GM21423 (cell line): ENCODE measurements at regions not wholly inside any gene's neighbourhood (a gene's known extent, or its start where the extent isn't known, plus 50 kb on each side); places are given as distances from the start of the nearest gene placed in this dataset.

Experiments used
- ATAC-seq: cut with Tn5 transposase; IDR thresholded peaks from one replicate; pipeline ENCODE4 v1.9.1; 2021; ENCODE audit warnings: mild to moderate bottlenecking, moderate library complexity; ENCODE audit not compliant: unreplicated experiment

DNA sequence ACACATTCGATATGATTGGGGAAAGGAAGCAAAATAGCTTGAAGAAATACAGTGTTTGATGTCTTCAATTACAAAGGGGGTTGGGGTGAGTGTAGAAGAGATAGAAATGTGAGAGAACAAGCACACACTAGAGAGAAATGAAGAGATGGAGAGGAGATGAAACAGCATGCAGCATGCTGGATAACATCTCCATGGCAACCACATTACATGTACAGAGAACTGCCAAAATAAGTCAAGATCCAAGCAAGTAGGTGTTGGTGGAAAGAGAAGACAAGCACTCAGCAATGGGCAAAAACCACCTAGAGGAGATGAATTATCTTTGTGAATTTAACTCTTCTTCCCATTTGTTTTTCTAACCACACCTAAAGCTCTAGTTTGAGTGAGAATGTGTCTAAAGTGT is 289.8 kb downstream of the GRIN2B start:
- no peak for ATAC-seq

DNA sequence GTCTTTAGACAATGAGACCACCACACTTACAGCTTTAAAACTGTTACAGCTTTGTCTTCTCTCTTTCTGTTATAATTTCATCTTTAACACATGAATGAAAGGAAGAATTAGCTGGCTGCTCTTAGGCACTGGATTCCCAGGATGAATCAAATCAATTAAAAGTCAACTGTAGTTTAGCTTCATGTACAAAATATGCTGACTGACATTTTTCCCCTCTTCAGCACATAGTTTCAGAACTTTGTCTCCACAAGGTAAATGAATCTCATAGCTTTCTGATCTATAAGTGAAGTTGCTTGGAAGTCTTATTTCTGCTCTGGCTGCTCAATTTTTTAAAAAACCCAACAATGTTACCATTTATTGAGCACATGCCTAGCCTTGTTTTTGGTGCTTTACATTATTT is 293.8 kb downstream of the GRIN2B start:
- ATAC-seq = no peak

DNA sequence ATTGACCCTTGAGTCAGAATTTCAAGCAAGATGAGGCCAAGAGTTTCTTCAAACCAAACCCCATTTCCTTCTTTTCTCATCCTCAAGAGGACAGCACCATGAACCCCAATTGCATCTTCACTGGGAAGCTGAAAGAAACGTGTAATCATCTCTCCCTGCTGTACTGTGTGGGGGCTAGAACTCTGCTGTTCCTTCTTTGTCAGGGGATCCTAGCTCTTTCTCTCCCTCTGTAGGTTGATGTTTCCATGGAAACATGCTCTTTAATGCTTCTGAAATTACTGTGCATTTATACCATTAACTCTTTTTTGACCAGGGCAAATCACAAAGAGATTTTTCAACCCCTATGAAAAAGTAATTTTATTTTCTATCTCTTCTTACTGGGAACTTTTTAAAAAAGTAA is 295.1 kb downstream of the GRIN2B start:
- ATAC-seq = no peak

DNA sequence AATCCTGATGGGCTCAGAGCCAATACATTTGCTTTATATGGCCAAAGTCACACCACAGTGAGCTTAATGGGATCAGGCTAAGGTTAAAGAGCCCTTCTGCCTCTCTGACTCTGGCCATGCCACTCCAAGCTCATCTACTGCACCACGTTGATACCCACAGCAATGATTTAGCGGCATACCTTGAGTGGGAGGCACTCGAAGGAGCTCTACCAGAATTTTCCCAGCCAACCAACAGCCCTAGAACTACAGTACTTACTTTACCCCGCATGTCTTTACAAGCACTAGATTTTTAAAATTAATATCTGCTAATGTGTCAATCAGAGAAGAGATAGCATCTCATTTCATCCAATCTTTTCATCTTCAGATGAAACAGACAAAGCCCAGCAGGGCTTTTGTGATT is 300.5 kb downstream of the GRIN2B start:
- ATAC-seq = no peak

DNA sequence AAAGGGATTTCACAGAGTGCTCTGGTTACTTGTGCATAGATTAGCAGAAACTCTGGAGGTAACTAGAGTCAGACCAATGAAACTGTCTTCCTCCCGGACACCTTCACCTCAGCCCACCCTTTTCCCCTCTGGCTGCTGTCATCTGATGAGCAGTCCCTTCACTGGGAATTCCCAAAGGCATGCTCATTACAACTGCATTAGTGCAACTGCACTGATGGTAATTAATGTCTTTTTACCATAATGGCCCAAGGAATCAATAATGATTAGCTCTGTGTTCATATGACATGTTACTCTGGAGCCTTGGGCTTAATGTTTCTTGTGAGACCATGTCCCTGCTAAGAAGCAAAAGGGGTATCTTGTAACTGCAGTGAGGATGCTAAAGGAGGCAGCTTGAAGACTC is 304.5 kb downstream of the GRIN2B start:
- ATAC-seq = no peak

DNA sequence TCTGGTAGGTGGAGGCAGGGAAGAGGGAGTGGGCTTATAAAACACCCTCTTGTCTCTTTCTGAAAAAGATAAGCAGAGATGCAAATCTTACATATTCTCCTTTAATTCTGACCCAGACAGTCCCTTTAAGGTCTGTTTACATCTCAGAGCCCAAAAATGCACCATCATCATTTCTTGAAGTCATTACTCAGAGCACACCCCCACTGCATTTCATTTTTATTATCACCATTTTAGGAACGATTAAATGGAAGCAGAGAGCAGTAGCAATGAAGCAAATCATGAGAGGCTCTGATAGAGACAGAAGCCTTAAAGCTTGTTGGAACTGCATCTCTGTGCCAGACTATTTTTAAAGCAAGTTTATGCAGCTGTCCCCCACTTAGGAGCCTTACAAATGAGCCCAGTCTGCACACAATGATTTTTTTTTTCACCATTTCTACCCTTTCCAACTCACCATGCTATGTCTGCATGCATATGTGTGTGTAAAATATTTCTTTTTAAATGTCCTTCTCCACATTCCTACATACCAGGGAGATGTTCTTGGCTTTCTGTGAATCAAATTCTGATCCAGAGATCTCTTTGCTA is 311.0 kb downstream of the GRIN2B start:
- no peak for ATAC-seq

DNA sequence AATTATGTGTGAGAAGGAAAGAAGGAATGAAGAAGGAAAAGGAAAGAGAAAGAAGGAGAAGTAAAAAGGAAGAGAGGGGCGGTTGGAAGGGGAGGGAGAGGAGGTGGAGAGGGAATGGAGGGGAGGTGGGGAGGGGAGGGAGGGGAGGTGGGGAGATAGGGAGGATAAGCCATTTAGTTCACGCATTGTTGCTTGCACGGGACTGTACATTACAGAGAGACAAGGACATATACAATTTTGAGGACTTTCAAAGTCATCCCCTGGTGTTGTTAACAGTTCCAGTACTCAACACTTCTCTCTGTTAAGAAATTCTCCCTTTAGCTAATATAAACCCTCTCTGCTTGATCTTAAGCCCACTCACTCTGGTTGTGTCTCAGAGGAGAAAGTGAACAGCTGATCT is 312.5 kb downstream of the GRIN2B start:
- no peak for ATAC-seq

DNA sequence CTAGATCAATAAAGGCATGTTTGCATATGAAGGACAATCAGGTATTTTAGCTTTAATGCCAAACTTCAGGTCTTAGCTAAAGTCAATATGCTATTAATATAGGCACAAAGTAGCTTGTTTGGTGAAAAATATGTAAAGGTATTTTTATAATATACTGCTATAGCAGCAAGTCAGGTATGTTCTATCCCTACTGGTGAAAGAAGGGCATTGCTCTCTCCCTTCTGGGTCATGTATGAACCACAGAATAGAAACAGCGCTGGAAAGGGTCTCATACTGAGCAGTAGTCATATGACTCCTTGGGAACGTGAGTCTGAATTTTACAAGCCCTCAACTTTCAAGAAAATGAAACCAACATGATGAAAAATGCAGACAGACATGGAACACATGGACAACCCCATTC is 314.6 kb downstream of the GRIN2B start:
- ATAC-seq = no peak

DNA sequence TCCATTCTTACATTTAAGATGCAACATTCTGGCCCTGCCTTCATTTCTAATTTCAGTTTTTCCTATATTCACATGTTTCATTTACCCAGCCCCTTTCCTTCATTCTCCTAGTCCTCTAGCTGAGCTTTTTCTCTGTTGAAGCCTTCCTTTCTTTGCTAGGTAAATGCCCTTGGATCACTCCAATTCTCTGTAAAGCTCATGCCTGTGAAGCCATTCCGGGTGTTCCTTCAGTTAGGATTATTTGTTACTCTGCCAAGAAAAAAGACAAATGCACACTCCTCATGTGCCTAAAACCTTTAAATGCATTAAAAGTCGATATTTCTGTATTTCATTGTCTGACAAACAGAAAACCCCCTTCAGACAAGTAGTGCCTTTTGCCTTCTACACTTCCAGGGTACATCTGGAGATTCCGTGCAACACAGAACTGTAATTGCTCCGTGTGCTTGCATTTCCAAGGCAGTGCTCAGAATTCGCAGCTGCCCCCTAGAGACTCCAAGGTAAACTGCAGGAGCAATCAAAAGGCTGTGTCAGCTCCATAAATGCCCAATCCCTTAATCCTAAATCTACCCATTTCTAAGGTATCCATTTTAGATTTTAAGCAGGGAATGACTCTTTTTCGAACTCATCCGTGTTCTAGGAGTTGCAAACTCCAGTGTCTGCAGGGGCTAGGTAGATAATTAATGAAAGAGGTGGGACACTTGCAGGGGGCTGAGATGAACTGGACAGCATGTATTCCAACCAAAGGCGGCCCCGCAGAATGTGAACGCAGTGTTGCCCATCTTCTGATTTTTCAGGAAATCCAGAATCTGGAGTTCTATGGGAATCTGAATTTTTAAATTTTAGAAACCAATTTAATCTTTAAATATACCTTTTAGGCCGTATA is 320.2 kb downstream of the GRIN2B start:
- ATAC-seq = no peak

DNA sequence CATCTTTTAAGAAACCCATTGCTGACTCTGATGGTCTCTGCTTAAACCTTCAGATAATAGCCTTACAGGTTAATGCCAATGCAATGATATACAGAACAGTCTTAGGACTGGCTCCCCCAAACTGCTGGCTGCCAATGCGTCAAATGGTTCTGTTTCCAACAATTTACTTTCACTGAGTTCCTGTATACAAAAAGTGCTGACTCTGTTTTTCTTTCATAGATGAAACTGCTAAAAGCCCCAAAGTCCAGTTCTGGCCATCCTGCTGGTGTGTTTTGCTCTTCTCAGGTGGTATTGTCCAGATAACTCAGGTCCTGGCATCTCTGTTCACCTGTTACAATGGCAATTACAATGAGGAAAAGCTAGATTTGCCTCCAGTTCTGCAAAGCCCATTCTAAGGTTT is 326.9 kb downstream of the GRIN2B start:
- no peak for ATAC-seq

DNA sequence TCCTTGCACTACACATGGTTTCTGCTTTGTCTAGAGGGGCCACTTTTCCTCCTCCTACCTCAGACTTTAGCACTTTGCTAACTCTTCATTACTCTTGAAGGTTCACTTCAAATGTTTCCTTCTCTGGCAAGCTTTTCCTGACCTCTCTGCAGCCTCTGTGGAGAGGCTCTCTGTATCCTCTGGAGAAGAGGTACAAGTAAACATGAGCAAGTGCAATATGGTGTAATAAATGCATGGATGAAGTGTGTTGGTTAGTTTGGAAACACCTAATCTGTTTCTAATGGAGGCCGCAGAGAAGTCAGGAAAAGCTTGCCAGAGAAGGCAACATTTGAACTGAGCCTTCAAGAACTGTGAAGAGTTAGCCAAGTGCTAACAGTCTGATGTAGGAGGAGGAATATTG is 329.3 kb downstream of the GRIN2B start:
- ATAC-seq = no peak

DNA sequence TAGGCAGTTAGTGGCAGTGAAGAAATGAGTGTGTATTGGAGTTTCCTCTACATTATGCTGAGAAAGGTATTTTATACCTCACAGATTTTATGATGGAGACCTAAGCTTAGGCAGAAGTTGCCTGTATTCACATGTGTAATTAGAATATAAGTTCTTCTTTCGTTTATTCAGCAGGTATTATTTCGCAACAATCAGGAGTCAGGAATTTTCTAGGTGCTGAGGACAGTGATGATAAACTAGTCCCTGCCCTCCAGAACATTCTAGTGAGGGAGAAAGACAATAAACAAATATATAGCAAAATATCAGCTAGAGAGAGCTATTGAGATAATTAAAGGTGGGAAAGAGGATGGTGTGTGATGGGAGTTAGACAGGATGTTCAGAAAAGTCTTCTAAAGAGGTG is 345.7 kb downstream of the GRIN2B start:
- no peak for ATAC-seq

DNA sequence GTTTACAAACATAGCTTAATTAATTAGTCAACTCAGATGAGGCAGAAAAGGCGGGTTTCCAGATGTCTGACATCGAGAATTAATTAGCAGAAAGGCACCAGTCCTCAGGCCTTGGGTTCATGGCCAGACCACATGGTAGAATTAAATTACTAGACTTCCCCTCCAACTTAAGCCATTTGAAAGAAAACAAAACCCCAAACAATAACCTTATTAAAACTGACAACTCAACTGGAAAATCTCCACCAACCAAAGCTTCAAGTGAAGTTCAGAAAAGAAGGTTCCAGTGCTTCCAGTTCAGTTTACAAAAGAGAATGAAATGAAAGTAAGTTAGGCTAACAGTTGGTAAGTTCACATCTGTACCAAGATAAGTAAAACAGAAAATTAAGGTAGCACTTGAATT is 349.5 kb downstream of the GRIN2B start:
- no peak for ATAC-seq

DNA sequence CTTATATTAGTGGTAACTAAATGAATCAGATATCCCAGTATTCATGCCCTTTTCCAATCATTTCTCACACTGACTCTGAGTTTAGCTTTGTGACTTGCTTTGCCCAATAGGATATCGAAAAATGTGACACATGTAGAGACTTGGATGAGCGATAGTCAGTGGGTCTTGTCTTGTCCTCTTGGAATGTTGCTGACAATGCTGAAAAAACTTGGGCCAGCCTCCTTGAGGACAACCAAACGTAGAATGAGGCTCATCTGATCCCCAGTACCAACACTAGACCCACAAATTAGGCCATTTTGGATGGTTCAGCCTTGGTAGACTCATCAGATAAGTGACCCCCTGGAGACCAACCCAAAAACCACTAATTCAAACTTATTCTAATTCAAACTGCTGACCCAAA is 351.0 kb downstream of the GRIN2B start:
- no peak for ATAC-seq

DNA sequence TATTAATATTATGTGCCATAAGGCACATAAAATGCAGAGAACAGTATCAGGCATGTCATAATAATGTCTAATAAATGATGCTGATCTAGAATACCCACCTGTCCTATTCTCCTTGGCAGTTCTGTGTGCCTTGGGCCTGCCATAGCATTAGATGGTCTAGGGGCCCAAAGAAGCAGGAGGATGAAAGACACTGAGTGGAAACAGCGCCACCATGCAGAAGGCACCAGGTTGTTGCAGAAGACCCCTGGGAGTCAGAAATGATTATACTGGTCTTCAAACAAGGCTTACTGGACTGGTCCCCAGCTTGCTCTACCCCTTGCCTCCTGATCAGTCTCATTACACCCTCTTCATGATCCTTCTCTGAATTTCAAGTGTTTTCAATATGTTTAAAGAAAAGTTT is 353.3 kb downstream of the GRIN2B start:
- no peak for ATAC-seq

DNA sequence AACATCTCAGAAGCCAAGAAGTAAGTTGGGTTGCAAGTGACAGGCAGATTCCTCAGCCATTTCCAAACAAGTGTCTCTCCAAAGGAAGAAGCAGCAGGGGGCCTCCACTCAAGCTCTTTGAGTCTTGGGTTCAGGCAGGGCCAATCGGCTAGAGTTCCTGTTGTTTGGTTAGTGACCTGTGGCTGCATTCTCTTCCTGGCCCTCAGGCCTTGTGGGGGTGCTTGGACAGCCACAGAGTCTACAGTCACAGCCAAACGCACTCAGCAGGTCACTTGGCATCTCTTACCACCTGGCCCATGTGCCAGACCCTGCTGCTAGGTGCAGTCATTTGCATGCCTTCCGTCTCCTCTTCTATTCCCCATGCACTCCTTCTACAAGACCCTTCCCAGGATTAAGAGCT is 353.9 kb downstream of the GRIN2B start:
- no peak for ATAC-seq

DNA sequence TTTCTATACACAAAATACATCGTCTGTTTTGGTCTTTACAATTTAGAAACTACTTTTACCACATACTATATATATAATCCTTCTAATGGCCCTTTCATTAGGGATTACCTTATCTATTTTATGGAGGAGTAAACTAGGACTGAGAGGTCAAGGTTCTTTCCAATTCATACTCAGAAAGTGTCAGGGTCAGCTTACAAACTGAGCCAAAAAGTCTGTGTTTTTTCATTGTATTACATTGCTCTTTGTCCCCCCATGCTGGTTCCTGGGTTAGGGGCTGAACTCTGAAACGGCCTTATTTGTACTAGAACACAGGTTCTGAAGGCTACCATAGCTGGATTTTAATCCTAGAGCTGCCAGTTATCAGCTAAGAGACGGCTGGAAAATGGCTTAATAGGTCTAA is 368.1 kb downstream of the GRIN2B start:
- no peak for ATAC-seq

DNA sequence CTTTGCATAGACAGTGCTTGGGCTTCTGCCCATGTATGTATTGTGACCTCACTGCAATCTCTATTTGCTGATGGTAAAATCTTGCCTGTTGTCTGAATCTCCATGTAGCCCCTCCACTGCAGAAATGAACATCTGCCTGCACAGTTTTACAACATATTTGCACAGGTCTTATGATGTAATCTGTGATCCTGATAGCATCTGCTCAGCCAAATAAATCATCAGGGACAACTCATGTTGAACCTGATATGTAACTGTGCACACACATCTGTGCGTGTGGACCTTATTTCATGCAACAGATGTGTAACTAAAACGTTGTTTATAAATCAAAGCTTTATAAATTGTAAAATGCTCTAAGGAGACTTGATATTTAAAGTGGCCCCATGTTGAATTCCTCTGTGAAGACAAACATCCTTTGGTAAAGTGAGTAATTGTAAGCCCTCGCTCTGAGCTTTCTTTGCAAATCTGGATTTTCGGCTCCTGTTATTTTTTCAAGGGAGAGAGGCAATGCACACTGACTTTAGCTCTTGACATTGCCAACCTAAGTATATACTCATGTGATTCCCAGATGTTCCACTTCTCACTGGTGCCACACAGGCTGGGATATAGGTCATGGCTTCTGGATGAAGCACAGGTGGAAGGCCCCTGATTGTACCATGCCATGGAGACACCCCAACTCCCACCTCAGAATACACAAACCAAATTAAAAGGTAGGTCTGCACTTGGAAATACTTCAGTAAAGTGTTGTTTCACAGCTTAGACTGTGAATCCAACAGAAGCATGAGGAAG is 371.3 kb downstream of the GRIN2B start:
- no peak for ATAC-seq

DNA sequence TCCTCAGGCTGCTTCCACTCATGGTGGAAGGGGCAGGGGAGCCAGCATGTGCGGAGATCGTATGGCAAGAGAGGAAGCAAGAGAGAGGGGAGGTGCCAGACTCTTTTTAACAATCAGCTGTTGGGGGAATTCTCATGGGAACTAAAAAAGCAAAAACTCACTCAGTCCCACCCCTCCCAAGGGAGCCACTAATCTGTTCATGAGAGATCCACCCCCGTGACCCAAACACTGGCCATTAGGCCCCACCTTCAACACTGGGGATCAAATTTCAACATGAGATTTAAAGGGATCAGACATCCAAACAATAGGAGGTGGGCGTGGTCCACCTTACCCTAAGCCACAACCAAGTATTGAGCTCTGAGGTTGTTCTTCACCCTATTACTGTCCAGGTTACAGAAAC is 375.1 kb downstream of the GRIN2B start:
- no peak for ATAC-seq

DNA sequence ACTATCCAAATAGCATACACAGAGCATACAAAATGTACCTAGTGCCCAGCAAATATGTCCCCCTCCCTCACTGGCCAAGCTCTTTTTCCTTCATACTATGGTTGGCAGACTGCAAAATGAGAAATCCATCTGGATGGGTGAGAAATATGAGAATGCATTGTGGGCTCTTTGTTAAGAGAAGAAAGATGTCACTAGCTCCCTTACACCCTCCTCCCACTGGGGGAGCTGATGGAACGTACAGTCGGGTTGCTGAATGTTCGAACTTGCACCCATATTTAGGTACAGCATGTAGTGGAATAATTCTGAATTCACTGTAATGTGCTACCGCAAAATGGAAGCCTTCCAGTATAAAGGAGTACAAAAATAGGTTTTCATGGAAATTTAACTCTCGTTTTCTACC is 377.4 kb downstream of the GRIN2B start:
- no peak for ATAC-seq

DNA sequence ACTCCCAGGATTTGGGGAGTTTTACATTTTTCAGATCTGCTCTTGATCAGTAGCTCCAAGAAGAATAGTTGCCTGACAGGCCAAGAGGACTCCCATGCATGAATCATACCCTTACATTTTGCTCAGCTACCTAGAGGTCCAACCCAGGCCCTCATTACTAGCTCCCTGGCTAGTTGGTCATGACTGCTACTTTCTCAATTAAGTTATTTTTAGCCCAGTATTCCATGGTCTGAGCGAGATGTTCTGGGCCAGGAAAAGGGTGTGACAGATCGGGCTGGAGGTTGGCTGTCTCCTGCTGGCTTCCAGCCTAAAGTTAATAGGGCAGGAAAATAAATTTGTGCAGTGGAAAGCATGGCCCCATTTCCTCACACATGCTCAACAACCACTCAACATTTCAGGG is 379.2 kb downstream of the GRIN2B start:
- ATAC-seq = no peak

DNA sequence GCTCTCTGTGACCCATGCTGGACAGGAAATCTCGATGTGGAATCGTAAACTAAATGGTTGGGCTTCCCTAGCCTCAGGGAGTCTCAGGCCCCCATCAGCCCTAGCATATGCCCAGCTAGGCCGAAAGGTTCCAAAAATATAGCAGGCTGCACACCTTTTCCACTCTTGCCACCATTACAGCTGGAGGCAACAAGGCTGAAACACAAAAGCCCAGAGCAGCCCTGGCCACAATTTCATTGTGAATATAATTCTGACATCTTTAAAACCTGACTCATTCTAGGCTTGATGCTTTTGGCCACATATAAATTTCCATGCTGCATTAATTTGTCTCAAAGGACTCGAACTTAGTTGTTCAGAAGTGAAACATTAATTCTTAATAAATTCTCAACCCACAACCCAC is 382.2 kb downstream of the GRIN2B start:
- no peak for ATAC-seq
